ENCODE measurements at regions not wholly inside any gene's neighbourhood (a gene's known extent, or its start where the extent isn't known, plus 50 kb on each side); places are given as distances from the start of the nearest gene placed in this dataset.

DNA sequence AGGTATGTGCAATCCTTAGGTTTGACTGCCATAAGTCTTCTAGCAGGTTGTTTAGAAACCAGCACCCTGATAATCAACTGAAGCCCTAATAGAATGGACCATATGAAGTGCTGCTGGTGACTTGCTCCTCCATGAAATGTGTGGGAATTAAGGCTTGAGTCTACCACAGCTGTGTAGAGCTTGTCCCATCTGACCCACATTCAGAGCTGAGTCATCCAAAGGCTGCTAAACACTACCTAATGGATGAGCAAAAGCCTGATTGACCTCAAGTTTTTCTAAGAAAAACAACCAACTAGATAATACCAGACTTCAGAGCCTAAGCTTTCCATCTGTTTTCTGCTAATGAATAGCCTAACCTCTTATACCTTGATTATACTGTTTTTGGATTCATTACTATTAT is 120.3 kb upstream of the MOCS1 start:
- DNase-seq = no peak

DNA sequence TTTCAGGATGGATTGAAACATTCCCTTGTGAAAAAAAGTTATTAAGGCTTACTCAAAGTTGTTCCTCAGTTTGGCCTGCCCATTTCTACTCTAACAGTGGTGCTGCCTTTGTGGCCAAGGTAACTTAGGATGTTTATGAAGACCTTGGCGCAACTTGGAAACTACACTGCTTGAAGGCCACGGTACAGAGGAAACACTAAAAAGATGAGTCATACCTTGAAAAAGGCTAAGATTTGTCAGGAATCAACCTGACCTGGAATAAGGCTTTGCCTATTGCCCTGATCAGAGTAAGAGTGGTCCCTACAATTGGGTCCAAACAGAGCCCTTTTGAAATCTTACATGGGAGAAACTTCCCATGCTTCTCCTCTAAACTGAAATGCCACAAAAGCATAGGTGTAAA is 119.9 kb upstream of the MOCS1 start:
- no peak for DNase-seq

DNA sequence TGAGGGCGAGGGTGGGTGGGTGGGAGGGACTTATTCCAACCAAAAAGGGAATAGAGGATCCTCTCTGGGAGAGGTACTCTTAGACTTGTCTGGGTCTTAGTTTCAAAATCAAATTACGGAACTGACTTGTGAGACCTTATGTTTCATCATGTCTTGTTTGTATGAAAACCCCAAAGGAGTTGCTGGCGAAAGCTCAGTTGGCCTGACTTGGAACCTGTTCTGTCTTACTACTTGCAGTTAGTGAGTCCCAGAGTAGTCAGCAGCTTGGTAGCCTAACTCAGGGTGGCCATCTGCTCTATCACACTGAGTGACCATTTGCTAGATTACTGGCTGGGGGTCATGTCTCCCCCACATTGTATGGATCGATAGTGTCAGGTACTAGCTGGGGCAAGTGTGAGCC is 114.9 kb upstream of the MOCS1 start:
- DNase-seq = no peak

DNA sequence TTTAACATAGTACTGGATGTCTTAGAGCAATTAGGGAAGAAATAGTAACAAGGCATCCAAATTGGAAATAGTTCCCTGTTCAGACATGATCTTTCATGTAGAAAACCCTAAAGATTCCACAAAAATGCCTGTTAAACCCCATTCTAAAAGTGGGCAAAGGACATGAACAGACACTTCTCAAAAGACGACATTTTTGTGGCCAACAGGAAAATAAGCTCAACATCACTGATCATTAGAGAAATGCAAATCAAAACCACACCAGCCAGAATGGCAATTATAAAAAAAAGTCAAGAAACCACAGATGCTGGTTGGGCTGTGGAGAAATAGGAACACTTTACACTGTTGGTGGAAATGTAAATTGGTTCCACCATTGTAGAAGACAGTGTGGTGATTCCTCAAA is 109.9 kb upstream of the MOCS1 start:
- DNase-seq = no peak

DNA sequence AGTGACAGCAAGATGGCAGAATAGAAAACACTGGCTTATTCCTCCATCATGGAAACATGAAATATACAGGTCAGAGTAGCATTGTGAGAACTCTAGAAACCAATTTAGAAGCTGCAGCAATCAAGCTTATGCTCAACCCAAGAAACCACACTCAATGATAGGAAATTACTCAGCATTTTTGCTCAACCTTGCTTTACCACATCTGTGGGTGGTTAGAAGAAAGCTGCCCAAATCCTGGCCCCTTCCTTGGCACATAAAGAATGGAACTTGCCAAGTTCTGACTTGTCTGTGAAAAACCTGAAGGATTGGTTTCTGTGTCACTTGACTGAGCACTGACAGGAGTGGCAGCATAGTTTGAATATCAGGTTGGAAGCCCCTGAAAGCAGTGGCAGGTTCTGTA is 108.0 kb upstream of the MOCS1 start:
- no peak for DNase-seq

DNA sequence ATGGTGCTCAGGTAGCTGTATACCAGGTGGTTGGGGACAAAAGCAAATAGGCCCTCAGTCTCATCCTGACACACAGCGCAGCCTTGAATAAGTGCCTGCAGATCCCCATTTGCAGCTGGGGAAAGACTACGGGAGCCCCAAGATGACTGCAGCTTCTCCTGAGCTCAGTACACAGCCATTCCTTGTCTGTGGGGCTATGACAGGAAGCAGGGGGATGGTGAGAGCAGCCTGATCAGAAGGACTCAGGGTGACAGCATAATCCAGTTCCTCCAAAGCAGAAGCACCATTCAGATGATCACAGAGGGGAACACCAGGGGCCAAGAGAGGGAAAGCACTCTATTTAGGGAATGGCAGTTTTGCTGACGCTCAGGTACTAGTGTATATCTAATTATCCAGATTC is 104.8 kb upstream of the MOCS1 start:
- DNase-seq = no peak

DNA sequence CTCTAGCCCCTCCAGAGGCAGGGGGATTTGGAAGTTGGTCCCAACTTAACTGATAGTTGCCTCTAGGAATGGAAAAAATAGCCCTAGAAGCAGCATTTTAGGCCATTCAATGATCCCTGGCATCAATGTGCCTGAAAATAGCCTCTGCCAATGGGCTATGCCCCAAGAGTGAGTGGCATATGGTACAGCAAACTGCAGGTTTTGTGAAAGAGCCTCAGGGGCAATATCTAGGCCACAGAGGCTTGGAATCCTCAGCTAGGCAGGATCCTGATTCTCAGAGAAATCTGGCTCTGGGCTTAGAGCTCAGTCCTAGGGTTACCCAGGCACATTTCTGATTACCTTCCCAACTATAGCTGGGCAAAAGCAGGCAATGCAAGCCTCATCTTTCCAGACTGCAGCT is 104.4 kb upstream of the MOCS1 start:
- DNase-seq = no peak

DNA sequence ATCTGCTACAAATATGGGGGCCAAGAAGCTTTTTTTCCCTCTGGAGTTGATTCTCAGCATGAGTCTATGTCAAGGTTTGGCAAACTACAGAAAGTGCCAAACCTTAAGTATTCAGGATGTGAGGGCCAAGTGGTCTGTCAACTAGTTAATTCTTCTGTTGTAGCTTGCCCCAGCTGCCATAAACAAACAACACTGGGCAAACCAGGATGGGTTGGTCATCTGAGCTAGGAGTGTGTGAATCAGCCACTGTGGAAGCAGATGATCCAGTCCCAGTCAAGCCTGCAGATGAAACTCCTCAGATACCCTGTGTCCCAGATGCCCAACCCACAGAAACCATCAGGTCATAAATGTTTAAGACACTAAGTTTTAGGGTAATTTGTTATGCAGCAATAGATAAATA is 103.0 kb upstream of the MOCS1 start:
- DNase-seq = no peak

DNA sequence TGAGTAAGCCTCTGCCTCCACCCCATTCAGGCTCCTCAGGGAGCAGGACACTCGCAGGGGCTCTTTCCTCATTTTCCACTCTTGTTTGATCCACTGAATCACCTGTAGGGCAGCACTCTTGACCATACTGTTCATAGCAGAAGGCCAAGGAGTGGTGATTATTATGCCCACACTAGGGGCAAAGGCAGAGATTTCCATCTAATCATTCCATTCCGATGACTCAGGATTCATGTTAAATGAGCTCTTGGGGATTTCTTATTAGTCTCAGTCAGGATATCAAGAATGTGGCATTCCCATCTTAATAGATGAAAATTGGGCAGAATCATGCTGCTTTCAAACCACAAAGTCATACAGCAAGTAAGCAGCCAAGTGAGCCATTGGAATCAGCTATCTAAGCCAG is 101.9 kb upstream of the MOCS1 start:
- DNase-seq = no peak

DNA sequence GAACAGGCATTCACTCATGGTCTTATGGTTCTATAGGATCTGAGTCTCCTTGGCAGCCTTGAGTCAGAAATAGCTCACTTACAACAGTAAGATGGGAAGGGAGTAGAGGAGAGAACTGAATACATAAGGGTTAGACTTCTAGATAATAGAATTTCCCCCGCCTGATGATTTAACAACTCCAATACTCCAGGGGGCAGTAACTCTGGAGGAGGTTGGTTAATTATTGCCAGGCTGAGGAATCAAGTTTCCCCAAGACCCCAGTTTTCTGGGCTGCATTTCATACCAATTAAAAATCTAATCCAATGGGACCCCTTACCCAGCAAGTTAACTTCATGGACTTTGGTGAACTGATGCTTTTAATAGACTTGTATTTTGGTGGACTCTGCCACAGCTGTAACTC is 94.2 kb upstream of the MOCS1 start:
- DNase-seq = no peak

DNA sequence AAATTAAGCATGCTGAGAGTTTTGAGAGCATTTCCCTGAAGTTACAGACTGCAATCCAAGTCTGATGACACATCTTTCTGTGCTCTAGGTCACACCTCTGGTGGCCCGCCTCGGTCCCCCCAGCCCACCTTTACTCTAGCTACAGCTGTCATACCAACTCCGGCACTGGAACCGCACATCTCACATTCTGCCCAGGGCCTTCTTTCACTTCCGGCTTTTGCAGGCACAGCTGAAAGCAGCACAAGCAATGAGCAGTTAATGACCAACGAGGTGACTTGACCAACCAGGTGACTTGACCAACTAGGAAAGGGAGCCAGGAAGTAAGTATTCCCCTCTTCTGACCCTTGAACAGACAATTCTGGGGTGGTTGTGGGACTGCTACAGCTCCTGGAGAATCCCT is 88.6 kb upstream of the MOCS1 start:
- no peak for DNase-seq

DNA sequence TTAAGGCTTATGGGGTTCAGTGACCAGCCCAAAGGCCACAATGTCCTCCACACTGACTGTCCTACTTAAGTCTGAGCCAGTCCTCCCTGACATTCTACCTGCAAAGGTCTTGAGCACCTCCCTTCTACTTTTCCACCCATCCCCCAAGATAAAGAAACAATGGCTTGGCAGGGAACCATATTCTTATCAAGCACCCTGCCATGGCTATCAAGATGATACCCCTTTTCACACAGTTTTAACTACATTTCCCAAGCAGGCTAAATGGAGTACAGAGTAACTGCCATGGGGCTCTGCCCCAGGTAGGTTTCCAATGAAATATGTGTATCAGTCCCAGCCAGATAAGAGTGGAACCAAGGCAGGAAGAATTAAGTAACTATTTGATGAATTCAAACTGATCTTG is 85.9 kb upstream of the MOCS1 start:
- DNase-seq = no peak

DNA sequence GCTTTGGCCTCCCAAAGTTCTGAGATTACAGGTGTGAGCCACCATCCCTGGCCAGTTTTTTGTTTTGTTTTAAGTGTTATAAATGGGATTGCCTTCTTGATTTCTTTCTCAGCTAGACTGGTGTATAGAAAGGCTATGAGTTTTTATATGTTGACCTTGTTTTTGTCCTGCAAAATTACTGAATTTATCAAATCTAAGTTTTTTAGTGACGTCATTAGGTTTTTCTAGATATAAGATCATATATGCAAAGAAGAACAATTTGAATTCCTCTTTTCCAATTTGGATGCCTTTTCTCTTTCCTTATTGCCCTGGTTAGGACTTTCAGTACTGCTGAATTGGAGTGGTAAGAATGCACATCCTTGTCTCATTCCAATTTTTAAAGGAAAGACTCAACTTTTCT is 81.3 kb upstream of the MOCS1 start:
- DNase-seq = no peak

DNA sequence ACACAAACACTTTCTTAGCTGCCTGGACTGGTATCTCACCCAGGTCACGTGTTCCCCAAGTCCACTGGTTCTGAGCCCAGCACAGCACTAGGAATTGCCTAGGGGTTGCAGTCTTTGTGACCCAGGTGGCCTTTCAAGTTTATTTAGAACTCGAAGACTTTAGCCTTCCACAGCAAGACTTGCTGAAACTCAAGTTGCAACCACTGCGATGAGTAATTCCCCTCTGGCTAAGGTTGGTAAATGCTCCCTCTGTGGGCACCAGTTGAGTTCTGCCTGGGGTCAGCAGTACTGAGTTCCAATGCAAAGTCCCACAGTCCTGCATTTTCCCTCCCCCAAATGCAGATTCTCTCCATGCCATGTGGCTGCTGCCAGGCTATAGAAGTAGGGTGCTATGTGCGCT is 77.6 kb upstream of the MOCS1 start:
- no peak for DNase-seq

DNA sequence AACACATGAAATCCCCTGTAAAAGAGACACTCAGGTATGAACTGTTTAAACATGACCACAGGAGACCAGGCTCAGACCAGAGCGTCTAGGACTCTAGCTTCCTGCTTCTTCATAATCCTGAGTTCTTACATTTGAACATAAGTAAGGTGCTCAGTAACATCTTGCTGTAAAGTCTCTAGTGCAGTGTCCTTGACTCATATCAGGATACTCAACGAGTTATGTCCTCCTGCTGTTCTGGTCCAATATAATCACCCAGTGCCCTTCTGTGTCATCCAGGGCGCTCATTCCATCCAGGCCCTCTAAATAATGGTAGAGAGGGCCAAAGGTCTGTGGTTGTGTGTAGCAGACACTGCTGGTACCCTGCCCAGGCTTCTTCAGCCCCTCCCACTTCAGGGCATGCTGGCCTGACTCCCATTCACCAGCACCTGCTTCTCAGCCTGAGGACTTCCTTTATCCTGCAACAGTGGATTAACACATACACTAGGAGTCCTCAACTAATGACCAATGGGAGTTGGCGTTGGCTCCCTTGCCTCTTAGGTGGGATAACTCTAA is 66.8 kb upstream of the MOCS1 start:
- no peak for DNase-seq

DNA sequence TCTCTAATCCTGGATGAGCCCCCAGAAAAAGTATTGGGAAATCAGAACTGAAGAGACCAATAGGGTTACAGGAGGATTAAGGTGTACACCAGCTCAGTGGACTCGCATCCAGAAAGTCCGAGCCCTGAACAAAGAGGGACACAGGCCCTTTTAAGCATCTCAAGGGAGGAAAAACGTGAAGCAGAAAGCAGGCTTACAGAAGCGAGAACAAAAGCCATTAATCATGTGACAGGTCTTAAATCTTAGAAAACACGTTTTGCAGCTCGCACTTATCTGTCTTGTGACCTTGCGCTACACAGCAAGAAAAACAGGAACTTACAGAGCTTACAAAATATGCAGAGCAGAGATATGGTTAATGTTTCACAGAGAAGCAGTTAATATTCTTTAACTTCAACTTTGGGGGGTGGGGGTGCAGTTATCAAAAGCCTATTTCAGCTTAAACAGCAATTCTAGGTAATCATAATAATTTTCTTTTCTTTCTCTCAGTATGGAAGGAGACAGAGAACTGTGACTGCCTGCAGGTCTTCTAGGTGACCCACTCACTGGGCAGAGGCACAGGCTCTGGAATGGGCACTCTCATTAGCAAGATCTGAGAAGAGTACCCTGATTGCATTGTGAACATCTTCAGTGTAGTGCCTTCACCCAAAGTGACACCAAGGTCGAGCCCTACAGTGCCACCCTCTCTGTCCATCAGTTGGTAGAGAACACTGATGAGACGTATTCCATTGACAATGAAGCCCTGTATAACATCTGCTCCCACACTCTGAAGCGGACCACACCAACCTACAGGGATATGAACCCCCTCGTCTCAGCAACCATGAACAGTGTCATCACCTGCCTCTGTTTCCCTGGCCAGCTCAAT is 65.0 kb upstream of the MOCS1 start:
- no peak for DNase-seq

DNA sequence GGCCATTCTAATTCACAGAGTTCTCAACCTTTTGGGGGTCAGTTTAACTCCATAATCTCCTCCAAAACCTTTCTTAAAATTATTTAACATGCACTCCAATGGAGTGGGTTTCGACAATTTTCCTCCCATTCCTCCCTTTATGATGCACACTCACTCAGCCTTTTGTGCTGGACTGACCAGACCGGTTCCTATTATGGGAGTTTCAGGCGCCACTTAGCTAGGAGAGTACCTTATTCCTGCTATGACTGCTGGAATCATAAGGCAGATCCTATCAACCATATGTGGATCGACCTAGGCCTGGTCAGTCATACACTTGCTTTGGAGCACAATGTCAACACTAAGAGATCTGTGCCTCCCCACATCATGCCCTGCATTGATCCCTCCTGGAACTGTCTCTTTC is 63.9 kb upstream of the MOCS1 start:
- DNase-seq = no peak

DNA sequence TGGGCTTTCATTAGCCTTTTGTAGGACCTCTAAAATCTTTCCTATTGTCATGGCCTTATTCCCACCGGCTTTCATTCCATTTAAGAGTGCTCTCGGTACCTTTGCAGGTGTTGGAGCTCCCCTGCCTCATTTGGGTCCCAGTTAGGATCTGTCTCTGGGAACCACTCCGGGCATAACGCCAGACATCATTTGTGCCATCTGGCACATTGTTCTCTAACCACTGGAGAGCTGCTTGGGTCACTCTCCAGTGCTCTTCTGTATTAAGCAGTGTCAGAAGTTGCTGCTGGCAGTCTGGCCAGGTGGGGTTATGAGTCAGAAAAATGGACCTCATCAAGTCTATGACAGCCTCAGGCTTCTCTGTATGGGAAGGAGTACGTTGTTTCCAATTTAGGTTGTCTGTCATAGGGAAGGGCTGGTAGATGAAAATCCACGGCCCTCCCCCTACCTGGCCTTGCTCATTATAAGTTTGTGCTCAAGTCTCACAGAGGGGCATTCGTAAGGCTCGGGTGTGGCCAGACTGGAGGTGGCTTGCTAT is 62.9 kb upstream of the MOCS1 start:
- DNase-seq = no peak

DNA sequence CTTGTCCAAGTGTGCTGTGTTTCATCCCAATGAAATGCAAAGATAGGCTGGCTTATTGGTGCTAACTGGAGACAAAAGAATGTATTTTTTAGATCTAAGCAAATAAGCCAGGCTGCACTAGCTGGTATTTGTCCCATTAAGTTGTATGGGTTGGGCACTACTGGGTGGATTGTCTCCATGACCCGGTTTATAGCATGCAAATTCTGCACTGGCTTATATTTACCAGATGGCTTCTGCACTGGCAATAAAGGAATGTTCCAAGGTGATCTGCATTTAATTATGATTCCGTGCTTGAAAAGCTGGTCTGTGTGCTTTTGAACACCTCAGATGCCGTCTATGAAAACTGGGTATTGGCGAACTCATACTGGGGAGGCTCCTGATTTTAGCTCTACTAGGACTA is 61.4 kb upstream of the MOCS1 start:
- no peak for DNase-seq

DNA sequence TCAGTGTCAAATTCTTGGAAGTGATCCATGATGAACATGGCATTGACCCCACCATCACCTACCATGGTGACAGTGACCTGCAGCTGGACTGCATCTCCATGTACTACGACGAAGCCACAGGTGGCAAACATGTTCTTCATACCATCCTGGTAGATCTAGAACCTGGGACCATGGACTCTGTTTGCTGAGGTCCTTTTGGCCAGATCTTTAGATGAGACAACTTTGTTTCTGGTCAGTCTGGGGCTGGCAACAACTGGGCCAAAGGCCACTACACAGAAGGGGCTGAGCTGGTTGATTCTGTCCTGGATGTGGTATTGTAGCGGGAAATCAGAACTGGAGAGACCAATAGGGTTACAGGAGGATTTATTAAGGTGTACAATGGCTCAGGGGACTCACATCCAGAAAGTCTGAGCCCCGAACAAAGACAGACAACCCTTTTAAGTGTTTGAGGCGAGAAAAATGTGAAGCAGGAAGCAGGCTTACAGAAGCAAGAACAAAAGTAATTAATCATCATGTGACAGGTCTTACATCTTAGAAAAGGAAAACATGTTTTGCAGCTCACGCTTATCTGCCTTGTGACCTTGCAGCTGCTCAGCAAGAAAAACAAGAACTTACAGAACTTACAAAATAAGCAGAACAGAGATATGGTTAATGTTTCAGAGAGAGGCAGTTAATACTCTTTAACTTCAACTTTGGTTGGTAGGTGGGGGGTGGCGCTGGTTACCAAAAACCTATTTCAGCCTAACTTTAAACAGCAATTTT is 58.8 kb upstream of the MOCS1 start:
- no peak for DNase-seq
